ENCODE measurements at regions not wholly inside any gene's neighbourhood (a gene's known extent, or its start where the extent isn't known, plus 50 kb on each side); places are given as distances from the start of the nearest gene placed in this dataset.
"Not testable (repeated sequence)": the region's sequence is repeated elsewhere in the genome, so short reads cannot be mapped to it uniquely, and the experiment has no call there.

DNA sequence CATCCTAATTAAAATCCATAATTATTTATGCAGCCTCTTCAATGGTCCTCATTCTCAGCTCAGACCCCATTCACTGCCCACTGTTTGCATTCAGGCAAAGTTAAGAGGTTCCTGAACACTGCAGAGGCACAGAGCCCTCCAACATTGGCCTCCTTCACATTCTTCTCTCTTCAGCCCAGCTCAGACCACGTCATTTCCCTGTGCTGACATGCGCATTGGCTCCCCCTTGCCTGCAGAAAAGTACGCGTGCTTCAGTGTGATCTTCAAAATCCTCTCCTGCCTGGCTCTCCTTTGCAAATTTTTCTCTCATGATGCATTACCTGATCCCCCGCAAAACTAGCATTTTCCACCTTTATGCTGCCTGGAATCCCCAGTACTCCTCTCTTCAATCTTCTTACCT is 552.3 kb downstream of the NTRK3 start:
- Histone ChIP-seq H3K27ac (ENCODE audit: low read depth) (no peak overlapping the region), H3K4me3 (ENCODE audit: low read depth, low read length) (no peak overlapping the region), H3K36me3 (ENCODE audit: insufficient read depth) (no peaks in the 10 kb centered on the region), H3K4me1 (ENCODE audit: insufficient read depth) (no peaks in the 10 kb centered on the region)
- DNase-seq (ENCODE audit: extremely low spot score) = no peak
- 87% methylated on average over 5 of the region's 5 CpGs for WGBS

DNA sequence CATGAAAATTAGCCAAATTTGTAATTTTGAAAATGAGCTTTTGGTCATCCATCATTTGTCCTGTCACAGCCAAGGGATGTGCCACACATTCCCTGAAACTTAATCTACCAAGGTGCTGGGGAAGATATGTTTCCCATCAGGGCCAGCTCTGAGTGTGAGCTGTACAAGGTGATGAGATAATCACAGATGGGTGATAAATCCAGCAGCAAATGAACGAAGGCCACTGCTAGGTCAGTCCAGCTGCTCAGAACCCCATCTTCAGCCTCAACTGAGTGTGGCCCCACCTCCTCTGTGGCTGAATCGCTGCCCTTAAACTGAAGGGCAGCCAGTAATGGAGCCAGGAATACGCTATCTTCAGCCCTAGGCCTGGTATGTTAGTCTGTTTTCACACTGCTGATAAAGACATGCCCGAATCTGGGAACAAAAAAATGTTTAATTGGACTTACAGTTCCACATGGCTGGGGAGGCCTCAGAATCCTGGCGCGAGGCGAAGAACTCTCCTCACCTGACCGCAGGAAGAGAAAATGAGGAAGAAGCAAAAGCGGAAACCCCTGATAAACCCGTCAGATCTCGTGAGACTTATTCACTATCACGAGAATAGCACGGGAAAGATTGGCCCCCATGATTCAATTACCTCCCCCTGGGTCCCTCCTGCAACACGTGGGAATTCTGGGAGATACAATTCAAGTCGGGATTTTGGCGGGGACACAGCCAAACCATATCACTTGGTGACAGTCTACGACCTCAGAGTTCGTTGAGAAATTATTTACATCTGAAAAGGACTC is 553.0 kb downstream of the NTRK3 start:
- H3K4me3 ChIP-seq (ENCODE audit: low read depth, low read length) = no peak overlapping the region
- no peak overlapping the region for H3K27ac ChIP-seq (ENCODE audit: low read depth)
- no peak for DNase-seq (ENCODE audit: extremely low spot score)
- no peaks in the 10 kb centered on the region for H3K4me1 ChIP-seq (ENCODE audit: insufficient read depth)
- 79% methylated on average over 18 of the region's 18 CpGs for WGBS
- no peaks in the 10 kb centered on the region for H3K36me3 ChIP-seq (ENCODE audit: insufficient read depth)

DNA sequence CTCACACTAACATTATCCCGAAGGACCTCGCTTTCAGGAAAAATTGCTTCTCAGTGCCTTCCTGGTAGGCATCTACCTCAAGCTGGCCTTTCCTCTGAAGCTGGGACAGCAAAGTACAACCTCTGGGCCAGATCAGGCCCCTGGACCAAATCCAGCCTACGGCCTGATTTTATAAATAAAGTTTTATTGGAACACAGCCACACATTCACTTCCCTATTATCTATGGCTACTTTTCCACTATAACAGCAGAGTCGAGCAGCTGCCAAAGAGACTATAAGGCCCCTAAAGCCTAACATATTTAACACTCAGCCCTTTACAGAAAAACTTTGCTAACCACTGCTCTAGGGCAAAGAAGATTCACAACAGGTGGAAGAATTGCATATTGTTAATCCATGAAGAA is 554.3 kb downstream of the NTRK3 start:
- 78% methylated on average over 4 of the region's 4 CpGs for WGBS
- H3K27ac ChIP-seq (ENCODE audit: low read depth) = no peak overlapping the region
- H3K4me1 ChIP-seq (ENCODE audit: insufficient read depth) = no peaks in the 10 kb centered on the region
- H3K4me3 ChIP-seq (ENCODE audit: low read depth, low read length) = no peak overlapping the region
- DNase-seq (ENCODE audit: extremely low spot score) = no peak
- H3K36me3 ChIP-seq (ENCODE audit: insufficient read depth) = no peaks in the 10 kb centered on the region

DNA sequence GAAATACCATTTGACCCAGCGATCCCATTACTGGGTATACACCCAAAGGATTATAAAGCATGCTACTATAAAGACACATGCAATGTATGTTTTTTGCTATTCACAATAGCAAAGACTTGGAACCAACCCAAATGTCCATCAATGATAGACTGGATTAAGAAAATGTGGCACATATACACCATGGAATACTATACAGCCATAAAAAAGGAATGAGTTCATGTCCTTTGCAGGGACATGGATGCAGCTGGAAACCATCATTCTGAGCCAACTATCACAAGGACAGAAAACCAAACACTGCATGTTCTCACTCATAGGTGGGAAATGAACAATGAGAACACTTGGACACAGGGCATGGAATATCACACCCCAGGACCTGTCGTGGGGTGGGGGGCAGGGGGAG is 558.1 kb downstream of the NTRK3 start:
- WGBS = 82% methylated on average over 2 of the region's 2 CpGs
- H3K4me1 ChIP-seq (ENCODE audit: insufficient read depth); H3K27ac ChIP-seq (ENCODE audit: low read depth); DNase-seq (ENCODE audit: extremely low spot score); H3K36me3 ChIP-seq (ENCODE audit: insufficient read depth); H3K4me3 ChIP-seq (ENCODE audit: low read depth, low read length): not testable (repeated sequence)

DNA sequence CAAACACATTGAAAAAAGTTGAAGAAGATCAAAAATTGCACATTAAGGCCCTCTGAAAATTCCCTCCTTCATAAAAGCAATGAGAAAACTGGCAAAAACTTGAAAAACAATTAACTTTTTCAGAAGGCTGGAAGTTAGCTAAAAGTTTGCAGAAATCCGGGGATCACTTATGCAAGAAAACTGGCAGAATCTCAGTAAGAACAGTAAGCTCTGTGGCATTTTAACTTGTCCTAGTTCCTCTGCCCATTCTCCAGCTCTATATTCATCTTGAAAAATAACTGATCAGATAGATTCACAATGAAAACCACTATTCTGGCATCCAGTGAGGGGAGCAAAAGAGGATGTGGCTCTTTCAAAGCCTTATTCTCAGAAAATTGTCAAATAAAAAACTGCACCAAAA is 566.8 kb downstream of the NTRK3 start:
- H3K27ac ChIP-seq (ENCODE audit: low read depth) = no peak overlapping the region
- no peak overlapping the region for H3K4me3 ChIP-seq (ENCODE audit: low read depth, low read length)
- no peaks in the 10 kb centered on the region for H3K36me3 ChIP-seq (ENCODE audit: insufficient read depth)
- DNase-seq (ENCODE audit: extremely low spot score) = no peak
- no peaks in the 10 kb centered on the region for H3K4me1 ChIP-seq (ENCODE audit: insufficient read depth)
- 90% methylated on average over 1 of the region's 1 CpG for WGBS

DNA sequence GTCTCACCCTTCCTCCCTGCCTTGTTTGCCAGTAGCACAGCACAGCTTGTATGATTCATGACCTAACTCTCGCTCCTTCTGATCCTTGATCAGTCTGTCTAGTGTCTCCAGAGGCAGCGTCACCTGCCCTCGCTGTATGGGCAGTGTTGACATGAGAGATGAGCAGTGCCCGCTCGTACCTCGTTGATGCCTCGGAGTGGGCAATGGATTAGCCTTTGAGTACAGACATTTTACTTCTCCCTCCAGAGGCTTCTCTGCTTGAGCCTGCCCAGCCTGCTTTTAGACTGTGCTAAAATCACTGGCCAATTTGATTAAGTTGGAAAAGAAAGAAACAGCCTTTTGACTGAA is 569.0 kb downstream of the NTRK3 start:
- 91% methylated on average over 7 of the region's 7 CpGs for WGBS
- DNase-seq (ENCODE audit: extremely low spot score) = no peak
- Histone ChIP-seq H3K4me1 (ENCODE audit: insufficient read depth) (no peaks in the 10 kb centered on the region), H3K4me3 (ENCODE audit: low read depth, low read length) (no peak overlapping the region), H3K27ac (ENCODE audit: low read depth) (no peak overlapping the region), H3K36me3 (ENCODE audit: insufficient read depth) (no peaks in the 10 kb centered on the region)

DNA sequence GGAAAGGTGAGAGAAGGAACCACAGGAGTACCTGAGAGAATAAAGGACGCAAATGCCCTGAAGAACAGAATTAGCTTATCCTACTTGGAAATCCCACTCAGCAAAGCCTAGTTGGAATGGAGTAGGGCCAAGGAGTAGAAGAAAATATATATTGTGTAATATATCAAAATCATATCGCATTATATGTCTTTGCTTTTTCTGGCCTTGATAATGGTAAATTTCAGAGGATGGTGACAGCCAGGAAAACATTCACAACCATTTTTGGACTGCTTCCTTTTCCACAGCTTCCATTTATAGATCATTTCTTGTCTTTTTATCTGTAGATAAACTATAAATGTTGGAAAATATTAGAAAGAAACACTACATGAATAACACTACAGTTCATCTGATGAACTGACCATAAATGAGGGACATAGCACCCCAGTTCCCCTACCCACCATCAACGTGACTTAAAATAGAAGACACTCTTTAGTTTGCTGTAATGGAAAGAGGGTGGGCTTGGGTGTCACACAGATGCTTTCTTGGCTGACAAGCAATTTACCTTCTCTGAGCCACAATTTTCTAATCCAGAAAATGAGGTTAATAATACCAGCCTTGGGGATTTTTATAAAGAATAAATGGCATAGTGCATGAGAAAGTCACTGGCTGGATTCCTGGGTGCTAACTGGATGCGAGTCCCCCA is 569.6 kb downstream of the NTRK3 start:
- Histone ChIP-seq H3K27ac (ENCODE audit: low read depth) (no peak overlapping the region), H3K4me3 (ENCODE audit: low read depth, low read length) (no peak overlapping the region), H3K4me1 (ENCODE audit: insufficient read depth) (no peaks in the 10 kb centered on the region), H3K36me3 (ENCODE audit: insufficient read depth) (no peaks in the 10 kb centered on the region)
- WGBS = 87% methylated on average over 4 of the region's 4 CpGs
- DNase-seq (ENCODE audit: extremely low spot score) = no peak

DNA sequence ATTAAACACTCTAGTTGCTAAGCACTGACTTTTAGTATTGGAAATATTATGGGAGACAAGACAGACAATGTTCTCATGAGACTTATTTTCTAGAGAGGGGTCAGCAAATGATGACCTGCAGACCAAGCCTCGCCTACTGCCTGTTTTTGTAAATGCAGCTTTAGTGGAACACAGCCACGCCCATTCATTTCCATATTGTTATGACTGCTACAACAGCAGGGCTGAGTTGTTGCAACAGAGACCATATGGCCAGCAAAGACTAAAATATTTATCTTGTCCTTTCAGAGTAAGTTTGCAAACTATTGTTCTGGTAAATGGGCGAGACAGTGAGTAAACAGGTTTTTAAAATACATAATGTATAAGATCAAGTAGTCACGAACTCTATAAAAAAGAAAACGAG is 570.2 kb downstream of the NTRK3 start:
- DNase-seq (ENCODE audit: extremely low spot score) = no peak
- H3K36me3 ChIP-seq (ENCODE audit: insufficient read depth) = no peaks in the 10 kb centered on the region
- no peak overlapping the region for H3K4me3 ChIP-seq (ENCODE audit: low read depth, low read length)
- no peak overlapping the region for H3K27ac ChIP-seq (ENCODE audit: low read depth)
- WGBS = 71% methylated on average over 5 of the region's 5 CpGs
- H3K4me1 ChIP-seq (ENCODE audit: insufficient read depth) = no peaks in the 10 kb centered on the region

DNA sequence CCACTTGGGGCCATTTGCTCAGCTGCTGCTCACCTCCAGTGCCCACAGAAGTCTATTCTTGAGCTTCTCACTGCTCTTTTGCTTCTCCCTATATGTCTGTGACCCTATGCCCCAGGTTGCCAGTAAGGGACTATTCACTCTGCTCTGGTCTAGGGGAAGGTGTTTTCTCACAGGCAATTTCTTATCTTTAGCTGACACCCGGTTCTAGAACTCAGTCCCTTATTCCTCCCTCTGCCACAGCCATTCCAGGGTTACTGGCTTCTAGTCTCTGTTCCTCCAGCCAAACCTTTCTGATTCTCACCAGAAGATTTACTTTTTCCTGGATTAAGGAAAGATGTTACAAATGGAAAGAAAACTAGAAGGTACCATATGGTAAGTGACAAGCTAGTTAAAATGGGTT is 574.0 kb downstream of the NTRK3 start:
- no peak for DNase-seq (ENCODE audit: extremely low spot score)
- Histone ChIP-seq H3K4me3 (ENCODE audit: low read depth, low read length) (no peak overlapping the region), H3K27ac (ENCODE audit: low read depth) (no peak overlapping the region), H3K4me1 (ENCODE audit: insufficient read depth) (no peaks in the 10 kb centered on the region), H3K36me3 (ENCODE audit: insufficient read depth) (no peaks in the 10 kb centered on the region)
- 77% methylated on average over 1 of the region's 1 CpG for WGBS

DNA sequence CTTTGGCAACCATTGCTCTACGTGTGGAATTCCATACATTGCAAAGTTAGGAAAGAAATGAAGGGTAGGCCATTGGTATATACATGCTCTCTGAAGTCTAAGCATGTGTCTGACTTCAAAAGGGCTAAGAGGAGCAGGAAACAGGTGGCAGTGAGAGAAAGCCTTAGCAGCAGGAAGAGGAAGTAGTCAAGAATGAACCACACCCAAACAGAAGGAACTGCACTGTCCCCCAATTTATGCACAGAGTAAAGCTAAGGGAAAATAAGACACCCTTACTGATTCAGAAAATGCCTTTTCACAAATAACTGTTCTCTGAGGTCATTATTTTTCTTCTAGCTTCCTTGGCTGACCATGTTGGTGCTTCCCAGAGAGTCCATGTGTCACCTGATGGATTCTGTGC is 575.4 kb downstream of the NTRK3 start:
- H3K36me3 ChIP-seq (ENCODE audit: insufficient read depth) = no peaks in the 10 kb centered on the region
- no peaks in the 10 kb centered on the region for H3K4me1 ChIP-seq (ENCODE audit: insufficient read depth)
- H3K4me3 ChIP-seq (ENCODE audit: low read depth, low read length) = no peak overlapping the region
- H3K27ac ChIP-seq (ENCODE audit: low read depth) = no peak overlapping the region
- WGBS = 88% methylated on average over 1 of the region's 1 CpG
- no peak for DNase-seq (ENCODE audit: extremely low spot score)

DNA sequence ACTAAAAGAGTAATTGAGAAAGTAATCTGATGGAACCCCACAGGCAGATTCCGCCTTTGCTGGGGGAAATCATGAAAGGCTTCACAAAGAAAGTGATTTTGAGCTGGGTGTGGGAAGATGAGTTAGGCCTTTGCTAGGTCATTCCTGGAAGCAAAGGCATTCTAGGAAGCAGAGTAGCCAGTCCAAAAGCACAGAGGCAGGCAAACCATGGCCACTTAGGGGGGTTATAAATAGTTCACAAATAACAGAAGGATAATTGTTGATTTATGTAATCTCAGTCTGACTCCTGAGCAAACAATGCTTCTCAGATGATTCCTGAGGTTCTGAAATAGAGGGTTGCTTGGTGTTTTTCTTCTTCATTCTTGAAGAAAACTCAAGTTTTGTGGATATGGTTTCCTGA is 576.3 kb downstream of the NTRK3 start:
- Histone ChIP-seq H3K4me3 (ENCODE audit: low read depth, low read length) (no peak overlapping the region), H3K36me3 (ENCODE audit: insufficient read depth) (no peaks in the 10 kb centered on the region), H3K4me1 (ENCODE audit: insufficient read depth) (no peaks in the 10 kb centered on the region), H3K27ac (ENCODE audit: low read depth) (no peak overlapping the region)
- WGBS = 94% methylated on average over 1 of the region's 1 CpG
- DNase-seq (ENCODE audit: extremely low spot score) = no peak

DNA sequence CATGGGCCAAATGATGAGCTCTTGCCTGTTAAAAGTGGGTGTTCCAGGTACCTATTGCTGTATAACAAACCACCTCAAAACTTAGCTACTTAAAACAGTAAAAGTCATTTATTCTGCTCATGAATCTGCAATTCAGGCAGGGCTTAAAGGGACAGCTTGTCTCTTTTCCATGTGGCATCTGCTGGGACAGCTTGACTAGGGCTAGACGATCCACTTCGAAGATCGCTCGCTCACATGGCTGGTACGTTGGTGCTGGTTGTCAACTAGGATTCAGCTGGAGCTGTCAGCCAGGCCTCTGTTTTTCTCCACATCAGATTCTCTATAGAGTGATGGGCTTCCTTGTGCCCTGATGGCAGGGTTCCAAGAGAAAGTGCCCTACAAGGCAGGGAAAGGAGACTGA is 581.3 kb downstream of the NTRK3 start:
- Histone ChIP-seq H3K27ac (ENCODE audit: low read depth) (no peak overlapping the region), H3K36me3 (ENCODE audit: insufficient read depth) (no peaks in the 10 kb centered on the region), H3K4me1 (ENCODE audit: insufficient read depth) (no peaks in the 10 kb centered on the region), H3K4me3 (ENCODE audit: low read depth, low read length) (no peak overlapping the region)
- DNase-seq (ENCODE audit: extremely low spot score) = no peak
- 82% methylated on average over 5 of the region's 5 CpGs for WGBS

DNA sequence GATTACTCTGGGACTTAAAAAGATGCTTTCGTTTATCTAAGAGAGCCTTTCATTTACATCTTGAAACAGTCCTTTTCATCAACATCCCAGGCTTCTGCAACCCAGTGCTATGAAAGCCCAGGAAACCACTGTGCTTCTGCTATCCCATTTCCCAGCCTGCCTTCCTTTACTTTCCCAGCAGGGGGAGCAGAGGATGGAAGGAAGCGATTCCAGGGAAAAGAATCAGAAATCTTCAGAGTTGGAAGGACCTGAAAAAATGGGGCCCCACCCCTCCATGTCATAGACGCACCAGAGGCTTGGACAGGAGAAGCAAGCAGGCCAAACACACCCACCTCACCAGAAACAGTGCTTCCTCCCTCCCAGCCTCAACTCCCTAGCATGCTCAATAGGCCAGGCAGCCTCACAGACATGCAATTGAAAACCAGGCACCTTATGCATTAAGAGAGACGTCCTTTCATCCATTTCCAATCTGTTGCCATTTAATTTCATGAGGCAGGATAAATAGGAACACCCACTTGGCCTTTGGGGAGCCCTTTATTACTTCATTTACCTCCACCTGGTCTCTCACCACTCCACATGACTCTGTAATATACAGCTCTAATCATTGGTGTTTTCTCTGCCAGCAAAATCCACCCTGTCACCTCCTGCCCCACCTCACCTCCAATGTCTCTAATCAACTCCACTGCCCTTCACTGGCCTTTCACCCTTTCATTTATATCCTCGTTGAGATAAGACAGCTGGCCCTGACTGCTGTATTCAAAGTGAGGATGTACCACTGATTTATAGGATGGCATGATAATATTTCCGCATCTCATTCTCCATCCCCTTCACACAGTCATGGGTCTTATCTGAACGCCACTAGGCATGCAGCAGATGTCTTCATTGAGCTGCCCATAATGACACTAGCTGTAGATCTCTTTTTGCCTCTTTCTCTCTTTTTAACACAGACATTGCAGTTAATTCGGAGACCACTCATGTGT is 583.9 kb downstream of the NTRK3 start:
- Histone ChIP-seq H3K4me3 (ENCODE audit: low read depth, low read length) (no peak overlapping the region), H3K27ac (ENCODE audit: low read depth) (no peak overlapping the region), H3K36me3 (ENCODE audit: insufficient read depth) (no peaks in the 10 kb centered on the region), H3K4me1 (ENCODE audit: insufficient read depth) (no peaks in the 10 kb centered on the region)
- 60% methylated on average over 8 of the region's 8 CpGs for WGBS
- no peak for DNase-seq (ENCODE audit: extremely low spot score)

DNA sequence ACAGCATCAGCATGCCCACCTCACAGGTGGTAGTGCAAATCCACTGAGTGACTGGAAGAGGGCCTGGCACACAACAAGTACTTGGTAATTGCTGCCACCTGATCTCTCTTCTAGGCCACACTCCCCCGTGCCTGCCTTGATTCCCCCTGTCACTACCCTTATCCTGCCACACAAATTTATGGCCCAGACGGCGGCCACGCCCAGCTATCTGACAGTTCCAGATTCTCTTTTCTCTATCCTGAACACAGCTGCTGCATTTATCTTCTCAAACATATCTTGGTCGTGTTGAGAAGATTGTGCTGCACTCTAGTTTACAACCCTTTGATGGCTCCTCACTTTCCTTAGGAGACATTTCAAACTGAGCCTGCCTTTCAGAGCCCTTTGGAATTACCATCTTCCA is 585.2 kb downstream of the NTRK3 start:
- WGBS = 66% methylated on average over 5 of the region's 5 CpGs
- no peak for DNase-seq (ENCODE audit: extremely low spot score)
- Histone ChIP-seq H3K4me3 (ENCODE audit: low read depth, low read length) (no peak overlapping the region), H3K36me3 (ENCODE audit: insufficient read depth) (no peaks in the 10 kb centered on the region), H3K4me1 (ENCODE audit: insufficient read depth) (no peaks in the 10 kb centered on the region), H3K27ac (ENCODE audit: low read depth) (no peak overlapping the region)
